H1 (cell line): ENCODE measurements at regions not wholly inside any gene's neighbourhood (a gene's known extent, or its start where the extent isn't known, plus 50 kb on each side); places are given as distances from the start of the nearest gene placed in this dataset.

Experiments used
- BACH1 ChIP-seq: IDR thresholded peaks from 2 replicates; pipeline ENCODE4 v1.6.1; 2012; ENCODE audit warnings: low read length, improper control_type of control experiment
- CBX5 ChIP-seq: fragments of 300-800, 300-1000 bp; sonication (generic); IDR thresholded peaks from 2 replicates; pipeline ENCODE4 v1.7.1; 2016; ENCODE audit warnings: antibody characterized with exemption, low read length, low read depth
- SAP30 ChIP-seq: fragments of 300-600 bp; sonication (generic); IDR thresholded peaks from 2 replicates; pipeline ENCODE4 v1.7.1; 2012; ENCODE audit warnings: low read length, moderate library complexity, mild to moderate bottlenecking, inconsistent platforms; ENCODE audit not compliant: insufficient read depth, insufficient replicate concordance
- SRF ChIP-seq: IDR thresholded peaks from 2 replicates; pipeline ENCODE4 v1.6.1; 2011; ENCODE audit warnings: mild to moderate bottlenecking, low read depth, low read length, moderate library complexity
- TF ChIP-seq, protein P1 (sequence below), 3 experiments: IDR thresholded peaks; 1 replicate in 2 of 3; 2 replicates in 1 of 3; pipeline versions ENCODE4 v1.5.1 to v1.6.1; 2011; ENCODE audit warnings: low read length in 3 of 3, mild to moderate bottlenecking in 3 of 3, inconsistent platforms in 2 of 3, low read depth in 1 of 3, moderate library complexity in 1 of 3; ENCODE audit not compliant: insufficient read depth in 1 of 3; ENCODE audit errors: control extremely low read depth in 1 of 3
- TF ChIP-seq, protein P2 (sequence below): IDR thresholded peaks from 2 replicates; pipeline ENCODE4 v1.6.1; 2012; ENCODE audit warnings: inconsistent platforms

DNA sequence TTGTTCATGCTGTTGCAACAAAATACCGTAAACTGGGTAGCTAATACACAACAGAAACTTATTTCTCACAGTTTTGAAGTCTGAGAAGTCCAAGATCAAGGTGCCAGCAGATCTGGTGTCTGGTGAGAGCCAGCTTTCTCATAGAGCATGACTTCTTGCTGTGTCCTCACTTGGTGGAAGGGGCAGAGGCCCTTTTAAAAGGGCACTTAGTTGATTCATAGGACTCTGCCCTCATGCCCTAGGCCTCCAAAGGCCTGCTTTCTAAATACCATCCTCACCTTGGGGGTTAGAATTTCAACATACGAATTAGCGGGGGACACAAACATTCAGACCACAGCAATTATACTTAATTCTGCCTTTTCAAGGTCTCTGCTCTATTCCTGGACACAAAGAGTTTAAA is 52.3 kb upstream of the FDX1 start (continued):
- TF ChIP-seq, protein P1, sequence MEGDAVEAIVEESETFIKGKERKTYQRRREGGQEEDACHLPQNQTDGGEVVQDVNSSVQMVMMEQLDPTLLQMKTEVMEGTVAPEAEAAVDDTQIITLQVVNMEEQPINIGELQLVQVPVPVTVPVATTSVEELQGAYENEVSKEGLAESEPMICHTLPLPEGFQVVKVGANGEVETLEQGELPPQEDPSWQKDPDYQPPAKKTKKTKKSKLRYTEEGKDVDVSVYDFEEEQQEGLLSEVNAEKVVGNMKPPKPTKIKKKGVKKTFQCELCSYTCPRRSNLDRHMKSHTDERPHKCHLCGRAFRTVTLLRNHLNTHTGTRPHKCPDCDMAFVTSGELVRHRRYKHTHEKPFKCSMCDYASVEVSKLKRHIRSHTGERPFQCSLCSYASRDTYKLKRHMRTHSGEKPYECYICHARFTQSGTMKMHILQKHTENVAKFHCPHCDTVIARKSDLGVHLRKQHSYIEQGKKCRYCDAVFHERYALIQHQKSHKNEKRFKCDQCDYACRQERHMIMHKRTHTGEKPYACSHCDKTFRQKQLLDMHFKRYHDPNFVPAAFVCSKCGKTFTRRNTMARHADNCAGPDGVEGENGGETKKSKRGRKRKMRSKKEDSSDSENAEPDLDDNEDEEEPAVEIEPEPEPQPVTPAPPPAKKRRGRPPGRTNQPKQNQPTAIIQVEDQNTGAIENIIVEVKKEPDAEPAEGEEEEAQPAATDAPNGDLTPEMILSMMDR (IDR thresholded peaks at IDR 0.05; ENCODE audit: control extremely low read depth in 1 of 3, insufficient read depth in 1 of 3, low read depth in 1 of 3, low read length in 3 of 3) = no peak
- TF ChIP-seq BACH1 (no peak), SRF (no peak), SAP30 (no peak), CBX5 (no peak)
- TF ChIP-seq, protein P2, sequence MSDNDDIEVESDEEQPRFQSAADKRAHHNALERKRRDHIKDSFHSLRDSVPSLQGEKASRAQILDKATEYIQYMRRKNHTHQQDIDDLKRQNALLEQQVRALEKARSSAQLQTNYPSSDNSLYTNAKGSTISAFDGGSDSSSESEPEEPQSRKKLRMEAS = no peak
